B cell (primary cell): ENCODE measurements at regions not wholly inside any gene's neighbourhood (a gene's known extent, or its start where the extent isn't known, plus 50 kb on each side); places are given as distances from the start of the nearest gene placed in this dataset.

Source experiments
- EZH2 ChIP-seq: IDR thresholded peaks from 2 replicates; pipeline ENCODE4 v1.6.1; 2012; ENCODE audit warnings: borderline replicate concordance, low read depth, mild to moderate bottlenecking, moderate library complexity, low read length; ENCODE audit not compliant: insufficient read depth, poor library complexity, severe bottlenecking
- TF ChIP-seq, protein P1 (sequence below): fragments of 200-600 bp; IDR thresholded peaks from one replicate; pipeline ENCODE4 v1.8.0; 2022; ENCODE audit warnings: antibody characterized with exemption, mild to moderate bottlenecking

DNA sequence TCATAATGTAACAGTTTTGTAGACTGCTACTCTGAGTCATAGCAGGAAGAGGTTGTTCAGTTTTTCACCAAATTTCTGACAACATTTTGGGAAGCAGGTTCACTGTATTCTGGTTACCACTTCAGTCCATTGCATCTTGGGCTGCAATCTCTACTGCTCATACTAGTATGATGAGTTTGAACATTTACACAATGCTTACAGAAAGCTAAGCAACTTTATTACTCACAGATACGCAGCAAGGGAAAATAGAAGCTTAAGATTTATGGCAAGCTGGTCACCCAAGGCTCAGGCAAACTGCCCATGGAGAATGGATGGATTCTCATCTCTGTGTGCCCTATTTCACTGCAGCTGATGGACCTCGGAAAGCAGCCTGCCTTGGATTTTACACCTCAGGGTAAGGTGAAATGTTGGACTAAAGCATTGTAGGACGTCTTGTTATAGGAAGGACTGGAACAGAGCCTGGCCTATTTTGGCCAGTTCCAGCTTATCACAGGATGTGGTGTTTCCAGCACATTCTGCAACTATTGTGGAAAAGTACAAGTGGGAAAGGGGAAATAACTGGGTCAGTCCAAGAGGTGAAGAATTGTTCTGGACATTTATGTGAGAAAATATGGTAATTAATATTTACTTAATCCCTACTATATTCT, 887.1 kb upstream of the AGA start:
- no peak for TF ChIP-seq EZH2
- TF ChIP-seq, protein P1, sequence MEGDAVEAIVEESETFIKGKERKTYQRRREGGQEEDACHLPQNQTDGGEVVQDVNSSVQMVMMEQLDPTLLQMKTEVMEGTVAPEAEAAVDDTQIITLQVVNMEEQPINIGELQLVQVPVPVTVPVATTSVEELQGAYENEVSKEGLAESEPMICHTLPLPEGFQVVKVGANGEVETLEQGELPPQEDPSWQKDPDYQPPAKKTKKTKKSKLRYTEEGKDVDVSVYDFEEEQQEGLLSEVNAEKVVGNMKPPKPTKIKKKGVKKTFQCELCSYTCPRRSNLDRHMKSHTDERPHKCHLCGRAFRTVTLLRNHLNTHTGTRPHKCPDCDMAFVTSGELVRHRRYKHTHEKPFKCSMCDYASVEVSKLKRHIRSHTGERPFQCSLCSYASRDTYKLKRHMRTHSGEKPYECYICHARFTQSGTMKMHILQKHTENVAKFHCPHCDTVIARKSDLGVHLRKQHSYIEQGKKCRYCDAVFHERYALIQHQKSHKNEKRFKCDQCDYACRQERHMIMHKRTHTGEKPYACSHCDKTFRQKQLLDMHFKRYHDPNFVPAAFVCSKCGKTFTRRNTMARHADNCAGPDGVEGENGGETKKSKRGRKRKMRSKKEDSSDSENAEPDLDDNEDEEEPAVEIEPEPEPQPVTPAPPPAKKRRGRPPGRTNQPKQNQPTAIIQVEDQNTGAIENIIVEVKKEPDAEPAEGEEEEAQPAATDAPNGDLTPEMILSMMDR, result no peak
